ENCODE measurements at regions not wholly inside any gene's neighbourhood (a gene's known extent, or its start where the extent isn't known, plus 50 kb on each side); places are given as distances from the start of the nearest gene placed in this dataset.

DNA sequence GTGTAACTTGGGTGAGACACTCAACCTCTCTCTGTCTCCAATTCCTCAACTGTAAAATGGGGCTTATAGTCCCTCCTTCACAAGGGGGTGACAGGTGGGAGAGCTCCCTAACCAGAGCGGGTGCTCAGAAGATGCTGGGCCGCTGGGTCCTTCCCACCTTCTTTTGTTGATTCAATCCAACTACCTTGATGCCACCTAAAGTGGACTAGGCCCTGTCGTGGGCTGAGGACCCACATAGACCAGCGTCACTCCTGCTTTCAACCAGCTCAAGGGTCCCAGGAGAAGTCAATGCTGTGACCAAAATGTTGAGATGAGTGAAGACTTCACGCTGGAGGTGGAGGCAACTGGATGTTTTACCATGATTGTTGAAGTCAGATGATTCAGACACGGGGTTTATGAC lies 72.7 kb upstream of the WNT11 start:
- no peak overlapping the region for H2AFZ ChIP-seq (ENCODE audit: low read length)
- no peak for TF ChIP-seq EZH2 (IDR thresholded peaks at IDR 0.05; ENCODE audit: borderline replicate concordance, low read length)
- TF ChIP-seq, protein P1, sequence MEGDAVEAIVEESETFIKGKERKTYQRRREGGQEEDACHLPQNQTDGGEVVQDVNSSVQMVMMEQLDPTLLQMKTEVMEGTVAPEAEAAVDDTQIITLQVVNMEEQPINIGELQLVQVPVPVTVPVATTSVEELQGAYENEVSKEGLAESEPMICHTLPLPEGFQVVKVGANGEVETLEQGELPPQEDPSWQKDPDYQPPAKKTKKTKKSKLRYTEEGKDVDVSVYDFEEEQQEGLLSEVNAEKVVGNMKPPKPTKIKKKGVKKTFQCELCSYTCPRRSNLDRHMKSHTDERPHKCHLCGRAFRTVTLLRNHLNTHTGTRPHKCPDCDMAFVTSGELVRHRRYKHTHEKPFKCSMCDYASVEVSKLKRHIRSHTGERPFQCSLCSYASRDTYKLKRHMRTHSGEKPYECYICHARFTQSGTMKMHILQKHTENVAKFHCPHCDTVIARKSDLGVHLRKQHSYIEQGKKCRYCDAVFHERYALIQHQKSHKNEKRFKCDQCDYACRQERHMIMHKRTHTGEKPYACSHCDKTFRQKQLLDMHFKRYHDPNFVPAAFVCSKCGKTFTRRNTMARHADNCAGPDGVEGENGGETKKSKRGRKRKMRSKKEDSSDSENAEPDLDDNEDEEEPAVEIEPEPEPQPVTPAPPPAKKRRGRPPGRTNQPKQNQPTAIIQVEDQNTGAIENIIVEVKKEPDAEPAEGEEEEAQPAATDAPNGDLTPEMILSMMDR (IDR thresholded peaks at IDR 0.05; ENCODE audit: low read length): no peak

DNA sequence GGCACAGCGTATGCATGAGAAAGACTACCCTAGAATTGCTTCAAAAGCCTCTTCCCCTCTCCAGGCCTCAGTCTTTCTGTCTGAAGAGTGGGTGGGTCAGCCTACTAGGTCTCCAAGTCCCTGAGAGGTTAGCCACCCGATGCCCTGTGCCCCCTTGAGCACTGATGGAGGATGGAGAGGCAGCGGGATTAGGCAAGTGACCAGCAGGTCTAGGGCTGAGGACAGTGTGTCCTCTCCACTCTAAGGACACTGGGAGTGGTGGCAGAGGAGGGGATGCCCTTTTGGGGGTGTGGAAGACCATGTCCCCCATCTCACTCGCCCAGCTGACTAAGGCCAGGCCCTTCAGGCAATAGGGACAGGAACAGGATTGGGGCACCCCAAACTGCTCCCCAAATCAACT lies 72.2 kb upstream of the WNT11 start:
- Histone ChIP-seq H3K4me3 (ENCODE audit: low read depth, low read length, poor library complexity, severe bottlenecking) (no peak overlapping the region), H2AFZ (ENCODE audit: low read length) (no peak overlapping the region), H4K20me1 (ENCODE audit: insufficient read depth, low read length) (no peaks in the 10 kb centered on the region), H3K4me1 (ENCODE audit: insufficient read depth, low read length, severe bottlenecking) (no peaks in the 10 kb centered on the region), H3K4me2 (ENCODE audit: low read length) (no peak overlapping the region), H3K27ac (ENCODE audit: low read depth, low read length, poor library complexity, severe bottlenecking) (no peak overlapping the region), H3F3A (ENCODE audit: insufficient read depth, low read length) (no peaks in the 10 kb centered on the region), H3K27me3 (ENCODE audit: insufficient read depth, low read length) (peaks cover 16% of the 10 kb centered on the region), H3K9me3 (ENCODE audit: low read length) (no peaks in the 10 kb centered on the region), H3K79me2 (ENCODE audit: insufficient read depth, low read length) (no peaks in the 10 kb centered on the region), H3K9ac (ENCODE audit: low read length) (no peak overlapping the region), H3K36me3 (ENCODE audit: insufficient read depth, low read length) (no peaks in the 10 kb centered on the region), H3K9me2 (ENCODE audit: low read depth, low read length) (no peaks in the 10 kb centered on the region)
- TF ChIP-seq, protein P1 (IDR thresholded peaks at IDR 0.05; ENCODE audit: low read length): no peak
- TF ChIP-seq EZH2 (IDR thresholded peaks at IDR 0.05; ENCODE audit: borderline replicate concordance, low read length): no peak

More for the DNA sequence above, 72.7 kb upstream of the WNT11 start:
- no peaks in the 10 kb centered on the region for H4K20me1 ChIP-seq (ENCODE audit: insufficient read depth, low read length)
- no peak overlapping the region for H3K4me3 ChIP-seq (ENCODE audit: low read depth, low read length, poor library complexity, severe bottlenecking)
- H3K79me2 ChIP-seq (ENCODE audit: insufficient read depth, low read length): no peaks in the 10 kb centered on the region
- no peaks in the 10 kb centered on the region for H3K36me3 ChIP-seq (ENCODE audit: insufficient read depth, low read length)
- H3K4me1 ChIP-seq (ENCODE audit: insufficient read depth, low read length, severe bottlenecking): no peaks in the 10 kb centered on the region
- no peak overlapping the region for H3K27ac ChIP-seq (ENCODE audit: low read depth, low read length, poor library complexity, severe bottlenecking)
- no peaks in the 10 kb centered on the region for H3F3A ChIP-seq (ENCODE audit: insufficient read depth, low read length)
- H3K9ac ChIP-seq (ENCODE audit: low read length): no peak overlapping the region
- no peaks in the 10 kb centered on the region for H3K9me2 ChIP-seq (ENCODE audit: low read depth, low read length)
- peaks cover 12% of the 10 kb centered on the region; the same call in 1 of the 2 replicates for H3K27me3 ChIP-seq (ENCODE audit: insufficient read depth, low read length)
- H3K9me3 ChIP-seq (ENCODE audit: low read length): no peaks in the 10 kb centered on the region
- H3K4me2 ChIP-seq (ENCODE audit: low read length): no peak overlapping the region

DNA sequence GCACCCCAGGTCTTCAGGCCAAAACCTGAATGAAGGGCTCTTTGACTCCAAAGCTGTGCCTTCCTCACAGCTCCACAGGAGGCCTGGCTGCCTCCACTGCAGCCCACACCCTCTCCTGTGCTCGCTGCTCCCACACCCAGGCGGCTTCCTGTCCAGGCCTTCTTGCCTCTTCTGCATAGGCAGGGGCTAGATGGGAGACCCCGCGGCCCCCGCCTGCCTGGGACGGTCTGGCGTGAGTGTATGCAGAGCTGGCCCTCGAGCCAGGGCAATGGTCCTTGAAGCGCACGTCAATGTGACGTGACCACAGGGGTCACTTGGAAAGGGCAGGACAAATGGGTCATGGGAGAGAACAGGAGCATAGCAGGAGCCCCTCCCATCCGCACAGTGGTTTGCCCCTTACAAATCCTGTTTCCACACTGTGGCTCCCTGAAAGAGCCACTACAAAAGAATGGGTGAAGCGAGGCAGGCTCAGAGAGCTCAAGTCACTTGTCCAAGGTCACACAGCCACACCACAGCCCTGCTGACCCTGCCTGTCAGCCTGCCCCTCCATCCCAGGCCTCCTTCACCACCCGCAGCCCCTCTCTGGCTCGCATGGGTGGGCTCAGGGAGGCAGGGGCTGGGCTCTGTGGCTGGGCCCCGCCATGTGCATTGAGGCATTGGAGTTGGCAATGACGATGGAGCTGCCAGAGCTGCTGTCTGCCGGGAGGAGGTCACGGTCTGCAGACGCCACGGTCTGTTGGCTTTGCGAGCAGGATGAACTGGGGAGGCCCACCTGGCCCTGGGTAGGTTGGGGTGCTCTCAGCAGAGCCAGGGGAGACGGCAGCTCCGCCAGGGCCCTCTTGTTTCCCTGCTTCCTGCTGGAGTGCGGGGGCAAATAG lies 71.2 kb upstream of the WNT11 start:
- Histone ChIP-seq H3K4me1 (ENCODE audit: insufficient read depth, low read length, severe bottlenecking) (no peaks in the 10 kb centered on the region), H3K27me3 (ENCODE audit: insufficient read depth, low read length) (peaks cover 16% of the 10 kb centered on the region), H3K4me2 (ENCODE audit: low read length) (no peak overlapping the region), H3K9ac (ENCODE audit: low read length) (no peak overlapping the region), H3K9me2 (ENCODE audit: low read depth, low read length) (no peaks in the 10 kb centered on the region), H3F3A (ENCODE audit: insufficient read depth, low read length) (no peaks in the 10 kb centered on the region), H3K36me3 (ENCODE audit: insufficient read depth, low read length) (no peaks in the 10 kb centered on the region), H3K4me3 (ENCODE audit: low read depth, low read length, poor library complexity, severe bottlenecking) (no peak overlapping the region), H4K20me1 (ENCODE audit: insufficient read depth, low read length) (no peaks in the 10 kb centered on the region), H2AFZ (ENCODE audit: low read length) (no peak overlapping the region), H3K9me3 (ENCODE audit: low read length) (no peaks in the 10 kb centered on the region), H3K27ac (ENCODE audit: low read depth, low read length, poor library complexity, severe bottlenecking) (no peak overlapping the region), H3K79me2 (ENCODE audit: insufficient read depth, low read length) (no peaks in the 10 kb centered on the region)
- TF ChIP-seq EZH2 (IDR thresholded peaks at IDR 0.05; ENCODE audit: borderline replicate concordance, low read length): no peak
- TF ChIP-seq, protein P1 (IDR thresholded peaks at IDR 0.05; ENCODE audit: low read length): no peak

Data from OCI-LY1 (cell line).